Calu3 (cell line): ENCODE measurements at regions not wholly inside any gene's neighbourhood (a gene's known extent, or its start where the extent isn't known, plus 50 kb on each side); places are given as distances from the start of the nearest gene placed in this dataset.

ENCODE experiments used
- BruUV-seq: library from RNA; stranded (reverse); fragments of 400-500 nt; replicated peaks from 2 replicates; lab custom pipeline; 2021; lab: Mats Ljungman, UMichigan
- CTCF ChIA-PET: fragments of 300-600 bp; sonication (Branson Sonifier 250); formaldehyde crosslinking; loops from one replicate; lab custom pipeline; 2022; ENCODE audit warnings: antibody characterized with exemption; lab: Charles Lee
- DNase-seq: peaks from one replicate; pipeline ENCODE4 v3.0.0; 2022
- H3K27ac Mint-ChIP-seq: one replicate; pipeline ENCODE4 v1.8.0; 2022; ENCODE audit warnings: mixed read lengths; ENCODE audit not compliant: unreplicated experiment
- H3K27me3 Mint-ChIP-seq: one replicate; pipeline ENCODE4 v1.8.0; 2022; ENCODE audit warnings: mixed read lengths; ENCODE audit not compliant: unreplicated experiment
- H3K36me3 Mint-ChIP-seq: one replicate; pipeline ENCODE4 v1.8.0; 2022; ENCODE audit warnings: mild to moderate bottlenecking, moderate library complexity, mixed read lengths; ENCODE audit not compliant: insufficient read depth, unreplicated experiment
- H3K4me1 Mint-ChIP-seq: one replicate; pipeline ENCODE4 v1.8.0; 2022; ENCODE audit warnings: mild to moderate bottlenecking, low read depth, mixed read lengths; ENCODE audit not compliant: unreplicated experiment
- H3K4me3 Mint-ChIP-seq: one replicate; pipeline ENCODE4 v1.8.0; 2022; ENCODE audit warnings: mild to moderate bottlenecking, low read depth, moderate library complexity, mixed read lengths; ENCODE audit not compliant: unreplicated experiment
- H3K9me3 Mint-ChIP-seq: one replicate; pipeline ENCODE4 v1.8.0; 2022; ENCODE audit warnings: low read depth, mixed read lengths; ENCODE audit not compliant: unreplicated experiment
- CTCF ChIP-seq: fragments of 200-600 bp; IDR thresholded peaks from one replicate; pipeline ENCODE4 v1.8.0; 2022; ENCODE audit warnings: antibody characterized with exemption; ENCODE audit not compliant: unreplicated experiment
- intact Hi-C: fragments of 100-400 bp; cut with micrococcal nuclease; formaldehyde crosslinking; loops from one replicate; pipeline ENCODE4 v1.10.0; 2022; ENCODE audit not compliant: unreplicated experiment

- CTCF ChIA-PET, result interaction anchor here (1.0 kb wide), 1 partner anchor 8 kb away, joined by 3 read pairs; no protein-coding TSS in a partner anchor
- BruUV-seq, result no TSS peak
- no peaks in the 10 kb centered on the region for H3K9me3 Mint-ChIP-seq
- H3K27me3 Mint-ChIP-seq, result no peaks in the 10 kb centered on the region
- intact Hi-C loops, result no loop called here
- no peak overlapping the region for H3K27ac Mint-ChIP-seq
- H3K36me3 Mint-ChIP-seq, result no peaks in the 10 kb centered on the region
- no peak for DNase-seq
- no peak overlapping the region for H3K4me3 Mint-ChIP-seq
- no peaks in the 10 kb centered on the region for H3K4me1 Mint-ChIP-seq
- no peak for TF ChIP-seq CTCF
Measured at GRCh38 chrX:118251271-118251670, 94.6 kb upstream of the WDR44 start.

- TF ChIP-seq CTCF, result no peak
- H3K27ac Mint-ChIP-seq, result no peak overlapping the region
- H3K9me3 Mint-ChIP-seq, result no peaks in the 10 kb centered on the region
- no peaks in the 10 kb centered on the region for H3K4me1 Mint-ChIP-seq
- H3K27me3 Mint-ChIP-seq, result no peaks in the 10 kb centered on the region
- intact Hi-C loops, result no loop called here
- CTCF ChIA-PET, result no interaction called here
- H3K4me3 Mint-ChIP-seq, result no peak overlapping the region
- H3K36me3 Mint-ChIP-seq, result no peaks in the 10 kb centered on the region
- no TSS peak for BruUV-seq
- DNase-seq, result no peak
Measured at GRCh38 chrX:118252967-118253366, 92.9 kb upstream of the WDR44 start.

GRCh38 chrX:118254611-118255010 lies 91.3 kb upstream of the WDR44 start:
- Mint-ChIP-seq H3K9me3 (no peaks in the 10 kb centered on the region), H3K4me3 (no peak overlapping the region), H3K27me3 (no peaks in the 10 kb centered on the region), H3K4me1 (no peaks in the 10 kb centered on the region), H3K36me3 (no peaks in the 10 kb centered on the region), H3K27ac (no peak overlapping the region)
- TF ChIP-seq CTCF, result peak; percentile 21
- DNase-seq, result peak; percentile 46
- intact Hi-C loops, result loop anchor here (5.0 kb wide), 1 partner anchor 1762 kb away; no protein-coding TSS in a partner anchor
- CTCF ChIA-PET, result interaction anchor here (0.6 to 1.4 kb wide), 3 partner anchors 31 to 1765 kb away, joined by 3 read pairs; no protein-coding TSS in a partner anchor
- no TSS peak for BruUV-seq

- no peak for DNase-seq
- no peaks in the 10 kb centered on the region for H3K4me1 Mint-ChIP-seq
- BruUV-seq, result no TSS peak
- no peak overlapping the region for H3K27ac Mint-ChIP-seq
- TF ChIP-seq CTCF, result no peak
- intact Hi-C loops, result loop anchor here (5.0 kb wide), 1 partner anchor 1764 kb away; no protein-coding TSS in a partner anchor
- CTCF ChIA-PET, result interaction anchor here (0.8 kb wide), 1 partner anchor 1092 kb away, joined by 3 read pairs; no protein-coding TSS in a partner anchor
- no peaks in the 10 kb centered on the region for H3K36me3 Mint-ChIP-seq
- H3K4me3 Mint-ChIP-seq, result no peak overlapping the region
- H3K9me3 Mint-ChIP-seq, result no peaks in the 10 kb centered on the region
- no peaks in the 10 kb centered on the region for H3K27me3 Mint-ChIP-seq
Measured at GRCh38 chrX:118255921-118256320, 90.0 kb upstream of the WDR44 start.
